ENCODE measurements at regions not wholly inside any gene's neighbourhood (a gene's known extent, or its start where the extent isn't known, plus 50 kb on each side); places are given as distances from the start of the nearest gene placed in this dataset.

DNA sequence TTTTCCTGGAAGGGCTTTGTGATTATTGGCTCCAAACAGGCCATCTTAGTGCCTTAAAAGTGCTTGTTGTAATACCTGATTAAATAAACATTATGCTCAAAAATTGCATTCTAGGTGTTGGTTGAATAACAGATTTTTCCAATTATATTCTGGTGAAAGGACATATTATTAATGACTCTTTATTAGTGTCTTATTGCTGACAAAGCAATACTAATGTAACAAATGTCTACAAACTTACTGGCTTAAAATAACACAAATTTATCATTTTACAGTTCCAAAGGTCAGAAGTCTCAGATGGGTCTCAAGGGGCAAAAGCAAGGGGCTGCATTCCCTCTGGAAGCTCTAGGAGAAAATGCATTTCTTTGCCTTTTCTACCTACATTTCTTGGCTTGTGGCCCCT, 86.9 kb upstream of the CPM start:
- ATAC-seq (no peak), DNase-seq (no peak)
- no peaks in the 10 kb centered on the region for H3K27me3 ChIP-seq
- H3K4me3 ChIP-seq, result no peak overlapping the region
- no peaks in the 10 kb centered on the region for H3K36me3 ChIP-seq (replicated peaks in 1 of 2; ENCODE audit: insufficient read depth in 1 of 2, low read depth in 2 of 2)
- intact Hi-C loops (cut with DNase I), result no loop called here
- H3K4me1 ChIP-seq, result no peaks in the 10 kb centered on the region
- no peaks in the 10 kb centered on the region for H3K9me3 ChIP-seq
- H3K27ac ChIP-seq, result no peak overlapping the region
- no peak for TF ChIP-seq POLR2A (IDR thresholded peaks at IDR 0.05)
- TF ChIP-seq, protein P1, sequence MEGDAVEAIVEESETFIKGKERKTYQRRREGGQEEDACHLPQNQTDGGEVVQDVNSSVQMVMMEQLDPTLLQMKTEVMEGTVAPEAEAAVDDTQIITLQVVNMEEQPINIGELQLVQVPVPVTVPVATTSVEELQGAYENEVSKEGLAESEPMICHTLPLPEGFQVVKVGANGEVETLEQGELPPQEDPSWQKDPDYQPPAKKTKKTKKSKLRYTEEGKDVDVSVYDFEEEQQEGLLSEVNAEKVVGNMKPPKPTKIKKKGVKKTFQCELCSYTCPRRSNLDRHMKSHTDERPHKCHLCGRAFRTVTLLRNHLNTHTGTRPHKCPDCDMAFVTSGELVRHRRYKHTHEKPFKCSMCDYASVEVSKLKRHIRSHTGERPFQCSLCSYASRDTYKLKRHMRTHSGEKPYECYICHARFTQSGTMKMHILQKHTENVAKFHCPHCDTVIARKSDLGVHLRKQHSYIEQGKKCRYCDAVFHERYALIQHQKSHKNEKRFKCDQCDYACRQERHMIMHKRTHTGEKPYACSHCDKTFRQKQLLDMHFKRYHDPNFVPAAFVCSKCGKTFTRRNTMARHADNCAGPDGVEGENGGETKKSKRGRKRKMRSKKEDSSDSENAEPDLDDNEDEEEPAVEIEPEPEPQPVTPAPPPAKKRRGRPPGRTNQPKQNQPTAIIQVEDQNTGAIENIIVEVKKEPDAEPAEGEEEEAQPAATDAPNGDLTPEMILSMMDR (IDR thresholded peaks at IDR 0.05), result no peak

DNA sequence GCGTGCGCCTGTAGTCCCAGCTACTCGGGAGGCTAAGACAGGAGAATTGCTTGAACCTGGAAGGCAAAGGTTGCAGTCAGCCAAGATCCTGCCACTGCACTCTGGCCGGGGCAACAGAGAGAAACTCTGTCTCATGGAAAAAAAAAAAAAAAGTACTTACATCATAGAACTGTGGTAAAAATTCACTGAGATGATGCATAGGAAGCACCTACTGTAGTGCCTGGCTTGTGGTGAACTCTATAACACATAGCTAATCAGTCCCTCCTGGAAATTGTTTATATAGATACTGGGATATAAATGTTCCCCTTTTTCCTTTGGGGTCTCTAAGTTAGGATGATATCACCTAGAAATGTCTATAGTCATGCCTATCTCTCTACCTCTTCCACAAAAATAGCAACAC, 89.7 kb upstream of the CPM start:
- intact Hi-C loops (cut with DNase I), result no loop called here
- H3K9me3 ChIP-seq, result no peaks in the 10 kb centered on the region
- no peak for DNase-seq
- TF ChIP-seq POLR2A (IDR thresholded peaks at IDR 0.05), result no peak
- TF ChIP-seq, protein P1 (IDR thresholded peaks at IDR 0.05), result no peak
- no peak overlapping the region for H3K27ac ChIP-seq
- 86 to 94% methylated on average over 4 of the region's 4 CpGs for WGBS, 2 donors
- ATAC-seq, result no peak
- no peaks in the 10 kb centered on the region for H3K27me3 ChIP-seq
- no peaks in the 10 kb centered on the region for H3K4me1 ChIP-seq
- no peak overlapping the region for H3K4me3 ChIP-seq
- H3K36me3 ChIP-seq (replicated peaks in 1 of 2; ENCODE audit: insufficient read depth in 1 of 2, low read depth in 2 of 2), result no peaks in the 10 kb centered on the region

DNA sequence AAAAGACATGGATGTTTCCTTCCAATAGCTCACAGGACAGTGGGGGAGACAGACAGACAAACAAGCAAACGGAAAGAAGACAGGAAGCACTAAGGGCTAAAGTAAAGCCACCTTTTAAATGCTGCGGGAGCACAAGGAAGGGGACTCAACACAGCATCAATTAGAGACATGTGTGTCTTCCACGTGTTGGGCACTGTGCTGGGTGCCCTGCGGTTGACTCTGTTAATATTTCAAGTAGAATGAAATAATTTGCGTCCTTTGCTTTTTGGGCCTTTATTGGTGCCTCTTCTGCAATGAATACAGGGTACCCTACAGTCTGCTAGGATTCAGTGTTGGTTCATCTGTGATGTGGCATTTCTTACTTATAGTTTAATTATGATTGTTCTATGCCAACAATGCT, 90.9 kb upstream of the CPM start:
- no peak for ATAC-seq
- intact Hi-C loops (cut with DNase I), result no loop called here

DNA sequence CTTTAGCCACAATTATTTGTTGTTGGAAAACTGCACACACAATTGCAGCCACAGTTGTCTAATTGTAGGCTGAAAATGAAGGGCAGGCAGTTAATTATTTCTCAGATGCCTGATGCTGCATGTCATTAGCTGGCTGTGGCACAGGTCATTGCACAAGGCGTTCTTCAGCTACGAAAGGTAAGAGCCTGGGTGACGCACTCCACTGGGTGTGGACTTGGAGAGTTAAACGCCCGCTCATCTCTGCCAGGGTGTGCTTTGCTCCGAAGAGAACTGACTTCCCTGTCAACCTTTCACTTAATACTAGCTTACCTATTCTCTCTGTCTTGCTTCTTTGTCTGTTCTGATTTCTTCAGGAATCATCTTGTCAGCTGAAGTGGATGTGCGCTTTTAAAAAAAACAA, 91.4 kb upstream of the CPM start:
- H3K27me3 ChIP-seq, result no peaks in the 10 kb centered on the region
- ATAC-seq (peak; percentile 99), DNase-seq (peak; percentile 62 to 86 (median 76))
- H3K4me1 ChIP-seq, result no peaks in the 10 kb centered on the region
- TF ChIP-seq POLR2A (IDR thresholded peaks at IDR 0.05), result peak in 2 of 3 donors; percentile 46 to 57
- TF ChIP-seq, protein P1 (IDR thresholded peaks at IDR 0.05), result no peak
- no peaks in the 10 kb centered on the region for H3K9me3 ChIP-seq
- WGBS, 2 donors, result 52 to 57% methylated on average over 7 of the region's 7 CpGs
- no peak overlapping the region for H3K4me3 ChIP-seq
- H3K27ac ChIP-seq, result peak overlapping the region; percentile 13 to 79 (median 56)
- intact Hi-C loops (cut with DNase I), result no loop called here
- no peaks in the 10 kb centered on the region for H3K36me3 ChIP-seq (replicated peaks in 1 of 2; ENCODE audit: insufficient read depth in 1 of 2, low read depth in 2 of 2)

More for the DNA sequence above, 90.9 kb upstream of the CPM start:
- no peak overlapping the region for H3K4me3 ChIP-seq
- no peaks in the 10 kb centered on the region for H3K36me3 ChIP-seq (replicated peaks in 1 of 2; ENCODE audit: insufficient read depth in 1 of 2, low read depth in 2 of 2)
- WGBS, 2 donors, result 64 to 70% methylated on average over 5 of the region's 5 CpGs
- H3K9me3 ChIP-seq, result no peaks in the 10 kb centered on the region
- no peak for DNase-seq
- H3K27me3 ChIP-seq, result no peaks in the 10 kb centered on the region
- H3K27ac ChIP-seq, result peak overlapping the region in 3 of 4 donors; percentile 40 to 79 (median 72)
- TF ChIP-seq POLR2A (IDR thresholded peaks at IDR 0.05), result no peak
- TF ChIP-seq, protein P1 (IDR thresholded peaks at IDR 0.05), result no peak
- H3K4me1 ChIP-seq, result no peaks in the 10 kb centered on the region

DNA sequence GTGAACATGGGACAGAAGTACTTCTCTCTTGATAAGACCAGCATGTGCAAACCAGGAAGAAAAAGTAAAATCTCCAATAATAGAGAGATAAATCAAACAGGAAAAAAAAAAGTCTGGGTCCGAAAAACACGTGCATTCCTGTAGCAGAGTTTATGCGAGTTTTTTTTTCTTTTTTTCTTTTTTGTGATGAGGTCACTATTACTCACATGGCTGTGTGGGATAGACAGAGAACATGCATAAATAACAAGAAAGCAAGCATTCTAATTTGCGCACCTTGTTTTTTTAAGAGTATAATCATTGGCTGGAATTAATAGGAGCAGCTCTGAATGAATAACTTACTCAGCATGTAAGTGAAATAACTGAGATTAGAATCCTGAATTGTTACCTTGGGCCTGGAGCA, 91.9 kb upstream of the CPM start:
- Histone ChIP-seq H3K27me3 (no peaks in the 10 kb centered on the region), H3K27ac (peak overlapping the region in 3 of 4 donors; percentile 29 to 79 (median 72)), H3K36me3 (replicated peaks in 1 of 2; ENCODE audit: insufficient read depth in 1 of 2, low read depth in 2 of 2) (no peaks in the 10 kb centered on the region), H3K9me3 (no peaks in the 10 kb centered on the region), H3K4me3 (no peak overlapping the region), H3K4me1 (no peaks in the 10 kb centered on the region)
- TF ChIP-seq, protein P1 (IDR thresholded peaks at IDR 0.05), result no peak
- TF ChIP-seq POLR2A (IDR thresholded peaks at IDR 0.05), result no peak
- intact Hi-C loops (cut with DNase I), result no loop called here
- peak; percentile 51 for ATAC-seq
- no peak for DNase-seq
- WGBS, 2 donors, result 41 to 54% methylated on average over 4 of the region's 4 CpGs

Measured in body of pancreas (tissue), 4 donors.